Astrocyte of the spinal cord (primary cell): ENCODE measurements at regions not wholly inside any gene's neighbourhood (a gene's known extent, or its start where the extent isn't known, plus 50 kb on each side); places are given as distances from the start of the nearest gene placed in this dataset.

Source experiments
- DNase-seq: peaks from one replicate; pipeline ENCODE4 v3.0.0; 2011; ENCODE audit warnings: low read depth, low spot score
- H3K4me3 ChIP-seq: 2 replicates; pipeline ENCODE4 v1.5.1; 2011; ENCODE audit warnings: low read depth, mild to moderate bottlenecking, low read length, moderate library complexity
- CTCF ChIP-seq: IDR thresholded peaks from 2 replicates; pipeline ENCODE4 v1.5.1; 2012; ENCODE audit warnings: low read depth, mild to moderate bottlenecking, low read length, inconsistent platforms
- in situ Hi-C: cut with HindIII; loops from 2 replicates; pipeline ENCODE4 v1.10.0; 2017; ENCODE audit warnings: low sequenced_read_pairs

GRCh38 chr2:12320991-12321641 lies 395.6 kb upstream of the TRIB2 start:
- no peak overlapping the region for H3K4me3 ChIP-seq
- TF ChIP-seq CTCF: peak; percentile 9
- DNase-seq: peak; percentile 97
- in situ Hi-C loops: loop anchor here (25.0 kb wide), 1 partner anchor 391 kb away; the partner anchor contains the start of gene TRIB2

GRCh38 chr2:12321886-12322285 lies 394.9 kb upstream of the TRIB2 start:
- TF ChIP-seq CTCF: no peak
- in situ Hi-C loops: loop anchor here (25.0 kb wide), 1 partner anchor 390 kb away; the partner anchor contains the start of gene TRIB2
- H3K4me3 ChIP-seq: no peak overlapping the region

GRCh38 chr2:12325806-12326205 lies 390.9 kb upstream of the TRIB2 start:
- TF ChIP-seq CTCF: no peak
- in situ Hi-C loops: no loop called here
- DNase-seq: peak; percentile 66
- no peak overlapping the region for H3K4me3 ChIP-seq

More at GRCh38 chr2:12321886-12322285, 394.9 kb upstream of the TRIB2 start:
- DNase-seq: no peak

GRCh38 chr2:12326449-12327190 lies 390.1 kb upstream of the TRIB2 start:
- H3K4me3 ChIP-seq: no peak overlapping the region
- DNase-seq: no peak
- no peak for TF ChIP-seq CTCF
- in situ Hi-C loops: no loop called here

- TF ChIP-seq CTCF: no peak
- in situ Hi-C loops: no loop called here
- no peak overlapping the region for H3K4me3 ChIP-seq
- DNase-seq: peak; percentile 59
Observed at GRCh38 chr2:12330916-12331315, 385.8 kb upstream of the TRIB2 start.

GRCh38 chr2:12331698-12332097 lies 385.0 kb upstream of the TRIB2 start:
- DNase-seq: no peak
- in situ Hi-C loops: no loop called here
- H3K4me3 ChIP-seq: no peak overlapping the region
- TF ChIP-seq CTCF: no peak
